ENCODE measurements at regions not wholly inside any gene's neighbourhood (a gene's known extent, or its start where the extent isn't known, plus 50 kb on each side); places are given as distances from the start of the nearest gene placed in this dataset.

- no peak overlapping the region for H3K4me3 ChIP-seq
- WGBS, result 100% methylated on average over 1 of the region's 5 CpGs
- no peaks in the 10 kb centered on the region for H3K36me3 ChIP-seq
- H3K4me1 ChIP-seq, result peaks cover 7 to 20% (median 15%) of the 10 kb centered on the region in 4 donors
- no peak overlapping the region for H3K27ac ChIP-seq (replicated peaks in 1 of 4)
- no peaks in the 10 kb centered on the region for H3K9me3 ChIP-seq
- no peak for DNase-seq (ENCODE audit: extremely low spot score)
- intact Hi-C loops (cut with DNase I), result no loop called here
- no peaks in the 10 kb centered on the region for H3K27me3 ChIP-seq
- TF ChIP-seq POLR2AphosphoS5 (IDR thresholded peaks at IDR 0.05) (no peak), EP300 (IDR thresholded peaks at IDR 0.05) (no peak)
Observed at GRCh38 chr1:14136881-14137280, 436.9 kb downstream of the PRDM2 start.

- Histone ChIP-seq H3K36me3 (no peaks in the 10 kb centered on the region), H3K4me1 (peaks cover 11 to 26% (median 22%) of the 10 kb centered on the region in 4 donors), H3K4me3 (no peak overlapping the region), H3K27me3 (no peaks in the 10 kb centered on the region), H3K27ac (replicated peaks in 1 of 4) (no peak overlapping the region), H3K9me3 (no peaks in the 10 kb centered on the region)
- intact Hi-C loops (cut with DNase I), result no loop called here
- 91% methylated on average over 6 of the region's 6 CpGs for WGBS
- peak; percentile 64 for DNase-seq (ENCODE audit: extremely low spot score)
- TF ChIP-seq EP300 (IDR thresholded peaks at IDR 0.05), result no peak
- TF ChIP-seq POLR2AphosphoS5 (IDR thresholded peaks at IDR 0.05), result no peak
- no peak for TF ChIP-seq CTCF (IDR thresholded peaks at IDR 0.05)
- TF ChIP-seq POLR2A (IDR thresholded peaks at IDR 0.05; ENCODE audit: low read depth), result no peak
Observed at GRCh38 chr1:14137411-14138134, 437.6 kb downstream of the PRDM2 start.

GRCh38 chr1:14138135-14138506 is 438.1 kb downstream of the PRDM2 start:
- Histone ChIP-seq H3K9me3 (no peaks in the 10 kb centered on the region), H3K27ac (replicated peaks in 1 of 4) (no peak overlapping the region), H3K4me3 (no peak overlapping the region), H3K27me3 (no peaks in the 10 kb centered on the region), H3K4me1 (peaks cover 15 to 31% (median 28%) of the 10 kb centered on the region in 4 donors), H3K36me3 (no peaks in the 10 kb centered on the region)
- intact Hi-C loops (cut with DNase I), result no loop called here
- 82% methylated on average over 3 of the region's 3 CpGs for WGBS
- TF ChIP-seq CTCF (IDR thresholded peaks at IDR 0.05), result no peak
- no peak for TF ChIP-seq POLR2AphosphoS5 (IDR thresholded peaks at IDR 0.05)
- TF ChIP-seq POLR2A (IDR thresholded peaks at IDR 0.05; ENCODE audit: low read depth), result no peak
- TF ChIP-seq EP300 (IDR thresholded peaks at IDR 0.05), result no peak
- DNase-seq (ENCODE audit: extremely low spot score), result no peak

GRCh38 chr1:14138687-14139086 is 438.7 kb downstream of the PRDM2 start:
- Histone ChIP-seq H3K4me1 (peaks cover 15 to 31% (median 29%) of the 10 kb centered on the region in 4 donors), H3K27ac (replicated peaks in 1 of 4) (peak overlapping the region in 1 of 4 donors; percentile 27), H3K27me3 (no peaks in the 10 kb centered on the region), H3K36me3 (no peaks in the 10 kb centered on the region), H3K4me3 (no peak overlapping the region), H3K9me3 (no peaks in the 10 kb centered on the region)
- TF ChIP-seq POLR2A (IDR thresholded peaks at IDR 0.05; ENCODE audit: low read depth), result no peak
- TF ChIP-seq POLR2AphosphoS5 (IDR thresholded peaks at IDR 0.05), result no peak
- peak in 1 of 3 experiments; percentile 11 for TF ChIP-seq CTCF (IDR thresholded peaks at IDR 0.05)
- WGBS, result 62% methylated on average over 6 of the region's 6 CpGs
- intact Hi-C loops (cut with DNase I), result no loop called here
- DNase-seq (ENCODE audit: extremely low spot score), result peak; percentile 70

GRCh38 chr1:14140831-14141401 is 440.9 kb downstream of the PRDM2 start:
- H3K4me1 ChIP-seq, result peaks cover 15 to 31% (median 29%) of the 10 kb centered on the region in 4 donors
- intact Hi-C loops (cut with DNase I), result loop anchor here (5.0 kb wide), 1 partner anchor 381 kb away; no protein-coding TSS in a partner anchor
- H3K9me3 ChIP-seq, result no peaks in the 10 kb centered on the region
- no peak for TF ChIP-seq EP300 (IDR thresholded peaks at IDR 0.05)
- peak in 1 of 2 donors; percentile 82 for TF ChIP-seq POLR2AphosphoS5 (IDR thresholded peaks at IDR 0.05)
- no peak for TF ChIP-seq POLR2A (IDR thresholded peaks at IDR 0.05; ENCODE audit: low read depth)
- TF ChIP-seq CTCF (IDR thresholded peaks at IDR 0.05), result peak in 1 of 3 experiments; percentile 20
- peak; percentile 91 for DNase-seq (ENCODE audit: extremely low spot score)
- no peaks in the 10 kb centered on the region for H3K27me3 ChIP-seq
- no peaks in the 10 kb centered on the region for H3K36me3 ChIP-seq
- H3K4me3 ChIP-seq, result no peak overlapping the region
- H3K27ac ChIP-seq (replicated peaks in 1 of 4), result peak overlapping the region; percentile 53 to 69 (median 67)
- 33% methylated on average over 12 of the region's 13 CpGs for WGBS
